ENCODE measurements at regions not wholly inside any gene's neighbourhood (a gene's known extent, or its start where the extent isn't known, plus 50 kb on each side); places are given as distances from the start of the nearest gene placed in this dataset.

DNA sequence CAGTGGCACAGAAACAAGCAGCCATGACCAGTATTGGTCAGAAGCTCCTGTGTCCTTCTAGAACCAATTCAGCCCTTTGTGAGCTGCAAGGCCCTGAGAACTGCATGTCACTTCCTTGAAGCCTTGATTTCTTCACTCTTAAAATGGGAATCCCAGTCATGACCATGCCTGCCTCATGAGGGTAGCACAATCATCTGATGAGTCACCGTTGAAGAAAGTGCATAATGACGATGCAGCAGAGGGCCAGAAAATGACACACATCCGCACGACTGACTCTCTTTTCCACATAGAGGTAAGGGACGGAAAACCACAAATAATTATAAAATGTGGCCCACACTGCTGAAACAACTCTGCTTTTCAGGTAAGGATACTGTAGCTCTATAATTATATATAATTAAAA lies 777.4 kb downstream of the BCL11B start:
- H3K27me3 ChIP-seq (ENCODE audit: control insufficient read depth, insufficient read depth, low read length): no peaks in the 10 kb centered on the region
- no peak overlapping the region for H3K4me3 ChIP-seq (ENCODE audit: low read depth, low read length)
- no peaks in the 10 kb centered on the region for H3K36me3 ChIP-seq (ENCODE audit: control insufficient read depth, insufficient read depth, low read length)
- no peak overlapping the region for H3K27ac ChIP-seq (ENCODE audit: low read depth, low read length)
- WGBS (ENCODE audit: insufficient coverage): no CpG with 5 or more reads among the region's 5 CpGs
- no peaks in the 10 kb centered on the region for H3K9me3 ChIP-seq (ENCODE audit: control insufficient read depth, insufficient read depth, low read length)
- H3K4me1 ChIP-seq (ENCODE audit: control insufficient read depth, insufficient read depth, low read length): no peaks in the 10 kb centered on the region
- no peak for DNase-seq (ENCODE audit: low read depth in 4 of 6, low spot score in 6 of 6)

DNA sequence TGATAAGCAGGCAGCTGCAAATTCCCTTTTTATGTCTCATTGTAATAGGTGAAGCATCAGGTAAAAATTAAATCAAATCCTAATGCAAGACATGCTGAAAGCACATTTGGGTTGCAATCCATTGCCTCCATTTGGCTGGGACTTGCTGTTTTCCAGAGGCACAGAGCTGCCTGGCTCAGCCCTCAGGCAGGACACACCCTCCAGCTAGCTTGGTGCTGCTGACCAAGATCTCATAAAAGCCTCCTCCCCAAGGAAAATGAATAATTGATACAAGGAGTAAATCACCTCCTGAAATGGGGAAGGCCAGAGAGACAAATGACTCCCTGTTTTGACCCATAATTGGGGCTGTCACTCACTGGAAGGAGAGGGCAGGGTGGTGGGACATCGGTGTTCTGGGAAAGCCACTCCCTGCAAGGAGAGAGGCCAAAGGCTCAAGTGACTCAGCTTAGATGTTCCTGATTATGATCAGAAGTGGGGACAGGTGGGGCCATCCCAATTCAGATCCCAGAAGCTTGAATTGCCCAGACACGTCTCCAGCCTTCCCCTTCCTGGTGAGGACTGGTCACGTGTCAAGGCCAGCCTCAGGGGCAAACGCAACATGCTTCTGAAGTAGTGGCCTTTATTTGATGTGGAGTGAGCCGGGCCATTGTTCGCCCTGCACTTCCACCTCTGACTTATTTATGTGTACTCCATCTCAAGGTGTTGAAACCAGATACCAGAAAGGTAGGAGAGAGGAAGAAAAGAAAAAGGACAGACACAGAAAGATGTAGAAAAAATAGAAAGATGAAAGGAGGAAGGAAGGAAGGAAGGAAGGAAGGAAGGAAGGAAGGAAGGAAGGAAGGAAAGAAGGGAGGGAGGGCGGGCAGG lies 773.7 kb downstream of the BCL11B start:
- H3K4me3 ChIP-seq (ENCODE audit: low read depth, low read length): no peak overlapping the region
- 94% methylated on average over 2 of the region's 7 CpGs for WGBS (ENCODE audit: insufficient coverage)
- H3K36me3 ChIP-seq (ENCODE audit: control insufficient read depth, insufficient read depth, low read length): no peaks in the 10 kb centered on the region
- no peaks in the 10 kb centered on the region for H3K4me1 ChIP-seq (ENCODE audit: control insufficient read depth, insufficient read depth, low read length)
- no peaks in the 10 kb centered on the region for H3K9me3 ChIP-seq (ENCODE audit: control insufficient read depth, insufficient read depth, low read length)
- no peak overlapping the region for H3K27ac ChIP-seq (ENCODE audit: low read depth, low read length)
- H3K27me3 ChIP-seq (ENCODE audit: control insufficient read depth, insufficient read depth, low read length): no peaks in the 10 kb centered on the region
- no peak for DNase-seq (ENCODE audit: low read depth in 4 of 6, low spot score in 6 of 6)

GRCh38 chr14:98501335-98501734 lies 770.7 kb downstream of the BCL11B start:
- no peak overlapping the region for H3K27ac ChIP-seq (ENCODE audit: low read depth, low read length)
- DNase-seq (ENCODE audit: low read depth in 4 of 6, low spot score in 6 of 6): no peak
- H3K27me3 ChIP-seq (ENCODE audit: control insufficient read depth, insufficient read depth, low read length): no peaks in the 10 kb centered on the region
- H3K4me3 ChIP-seq (ENCODE audit: low read depth, low read length): no peak overlapping the region
- no peaks in the 10 kb centered on the region for H3K9me3 ChIP-seq (ENCODE audit: control insufficient read depth, insufficient read depth, low read length)
- no peaks in the 10 kb centered on the region for H3K4me1 ChIP-seq (ENCODE audit: control insufficient read depth, insufficient read depth, low read length)
- WGBS (ENCODE audit: insufficient coverage): 84% methylated on average over 3 of the region's 7 CpGs
- H3K36me3 ChIP-seq (ENCODE audit: control insufficient read depth, insufficient read depth, low read length): no peaks in the 10 kb centered on the region

DNA sequence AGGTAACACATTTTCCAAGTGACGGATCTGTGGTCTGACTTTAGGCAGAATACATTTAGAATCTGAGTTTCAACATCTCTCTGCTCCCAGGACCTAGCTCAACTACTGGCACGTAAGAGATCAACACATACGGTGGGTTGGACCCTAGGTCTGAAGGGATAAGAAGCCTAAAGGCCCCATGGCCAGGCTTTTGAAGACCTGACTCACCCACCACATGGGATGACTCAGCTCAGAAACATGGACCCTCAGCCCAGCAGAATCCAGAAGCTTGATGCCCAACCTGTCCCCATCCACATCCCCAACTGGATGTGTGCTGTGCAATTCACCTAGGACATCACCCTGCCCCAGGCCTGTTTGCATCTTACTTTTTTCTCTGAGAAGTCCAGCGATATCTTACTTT lies 770.2 kb downstream of the BCL11B start:
- no peak overlapping the region for H3K27ac ChIP-seq (ENCODE audit: low read depth, low read length)
- no peaks in the 10 kb centered on the region for H3K9me3 ChIP-seq (ENCODE audit: control insufficient read depth, insufficient read depth, low read length)
- H3K4me1 ChIP-seq (ENCODE audit: control insufficient read depth, insufficient read depth, low read length): no peaks in the 10 kb centered on the region
- H3K4me3 ChIP-seq (ENCODE audit: low read depth, low read length): no peak overlapping the region
- no peak for DNase-seq (ENCODE audit: low read depth in 4 of 6, low spot score in 6 of 6)
- H3K36me3 ChIP-seq (ENCODE audit: control insufficient read depth, insufficient read depth, low read length): no peaks in the 10 kb centered on the region
- 96% methylated on average over 4 of the region's 4 CpGs for WGBS (ENCODE audit: insufficient coverage)
- no peaks in the 10 kb centered on the region for H3K27me3 ChIP-seq (ENCODE audit: control insufficient read depth, insufficient read depth, low read length)

GRCh38 chr14:98503086-98503815 lies 768.7 kb downstream of the BCL11B start:
- WGBS (ENCODE audit: insufficient coverage): 67% methylated on average over 1 of the region's 6 CpGs
- Histone ChIP-seq H3K9me3 (ENCODE audit: control insufficient read depth, insufficient read depth, low read length) (no peaks in the 10 kb centered on the region), H3K36me3 (ENCODE audit: control insufficient read depth, insufficient read depth, low read length) (no peaks in the 10 kb centered on the region), H3K4me1 (ENCODE audit: control insufficient read depth, insufficient read depth, low read length) (no peaks in the 10 kb centered on the region), H3K4me3 (ENCODE audit: low read depth, low read length) (no peak overlapping the region), H3K27ac (ENCODE audit: low read depth, low read length) (no peak overlapping the region), H3K27me3 (ENCODE audit: control insufficient read depth, insufficient read depth, low read length) (no peaks in the 10 kb centered on the region)
- DNase-seq (ENCODE audit: low read depth in 4 of 6, low spot score in 6 of 6): no peak

GRCh38 chr14:98507264-98507663 lies 764.7 kb downstream of the BCL11B start:
- no CpG with 5 or more reads among the region's 2 CpGs for WGBS (ENCODE audit: insufficient coverage)
- Histone ChIP-seq H3K9me3 (ENCODE audit: control insufficient read depth, insufficient read depth, low read length) (no peaks in the 10 kb centered on the region), H3K27ac (ENCODE audit: low read depth, low read length) (no peak overlapping the region), H3K36me3 (ENCODE audit: control insufficient read depth, insufficient read depth, low read length) (no peaks in the 10 kb centered on the region), H3K4me1 (ENCODE audit: control insufficient read depth, insufficient read depth, low read length) (no peaks in the 10 kb centered on the region), H3K27me3 (ENCODE audit: control insufficient read depth, insufficient read depth, low read length) (no peaks in the 10 kb centered on the region), H3K4me3 (ENCODE audit: low read depth, low read length) (no peak overlapping the region)
- no peak for DNase-seq (ENCODE audit: low read depth in 4 of 6, low spot score in 6 of 6)

DNA sequence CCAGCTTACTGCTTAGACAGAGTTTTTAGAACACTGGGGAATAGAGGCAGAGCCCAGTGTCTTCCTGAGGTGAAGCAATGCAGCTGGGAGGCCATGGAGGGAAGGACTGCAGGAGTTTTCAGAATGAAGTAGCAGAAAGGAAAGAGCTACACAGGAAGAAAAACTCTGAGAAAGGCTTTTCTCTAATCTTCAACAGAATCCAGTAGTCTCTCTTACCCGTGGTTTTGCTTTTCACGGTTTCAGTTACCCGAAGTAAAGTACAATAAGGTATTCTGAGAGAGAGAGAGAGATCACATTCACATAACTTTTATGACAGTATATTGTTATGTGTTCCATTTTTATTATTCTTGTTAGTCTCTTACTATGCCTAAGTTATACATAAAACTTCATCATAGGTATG lies 761.6 kb downstream of the BCL11B start:
- H3K27me3 ChIP-seq (ENCODE audit: control insufficient read depth, insufficient read depth, low read length): no peaks in the 10 kb centered on the region
- no peaks in the 10 kb centered on the region for H3K4me1 ChIP-seq (ENCODE audit: control insufficient read depth, insufficient read depth, low read length)
- no peak overlapping the region for H3K27ac ChIP-seq (ENCODE audit: low read depth, low read length)
- H3K4me3 ChIP-seq (ENCODE audit: low read depth, low read length): no peak overlapping the region
- no peaks in the 10 kb centered on the region for H3K36me3 ChIP-seq (ENCODE audit: control insufficient read depth, insufficient read depth, low read length)
- WGBS (ENCODE audit: insufficient coverage): no CpG with 5 or more reads among the region's 3 CpGs
- DNase-seq (ENCODE audit: low read depth in 4 of 6, low spot score in 6 of 6): no peak
- H3K9me3 ChIP-seq (ENCODE audit: control insufficient read depth, insufficient read depth, low read length): no peaks in the 10 kb centered on the region

- no peak for DNase-seq (ENCODE audit: low read depth in 4 of 6, low spot score in 6 of 6)
- WGBS (ENCODE audit: insufficient coverage): 35% methylated on average over 4 of the region's 10 CpGs
- Histone ChIP-seq H3K9me3 (ENCODE audit: control insufficient read depth, insufficient read depth, low read length) (no peaks in the 10 kb centered on the region), H3K27ac (ENCODE audit: low read depth, low read length) (no peak overlapping the region), H3K36me3 (ENCODE audit: control insufficient read depth, insufficient read depth, low read length) (no peaks in the 10 kb centered on the region), H3K4me1 (ENCODE audit: control insufficient read depth, insufficient read depth, low read length) (no peaks in the 10 kb centered on the region), H3K4me3 (ENCODE audit: low read depth, low read length) (no peak overlapping the region), H3K27me3 (ENCODE audit: control insufficient read depth, insufficient read depth, low read length) (no peaks in the 10 kb centered on the region)
Observed at GRCh38 chr14:98512501-98513251, 759.3 kb downstream of the BCL11B start.

- WGBS (ENCODE audit: insufficient coverage): 70% methylated on average over 2 of the region's 3 CpGs
- no peaks in the 10 kb centered on the region for H3K4me1 ChIP-seq (ENCODE audit: control insufficient read depth, insufficient read depth, low read length)
- H3K27me3 ChIP-seq (ENCODE audit: control insufficient read depth, insufficient read depth, low read length): no peaks in the 10 kb centered on the region
- H3K9me3 ChIP-seq (ENCODE audit: control insufficient read depth, insufficient read depth, low read length): no peaks in the 10 kb centered on the region
- H3K4me3 ChIP-seq (ENCODE audit: low read depth, low read length): no peak overlapping the region
- H3K36me3 ChIP-seq (ENCODE audit: control insufficient read depth, insufficient read depth, low read length): no peaks in the 10 kb centered on the region
- no peak for DNase-seq (ENCODE audit: low read depth in 4 of 6, low spot score in 6 of 6)
- no peak overlapping the region for H3K27ac ChIP-seq (ENCODE audit: low read depth, low read length)
Observed at GRCh38 chr14:98513558-98513957, 758.4 kb downstream of the BCL11B start.

Measured in spinal cord (tissue), 9 donors.